SK-N-SH (cell line): ENCODE measurements at regions not wholly inside any gene's neighbourhood (a gene's known extent, or its start where the extent isn't known, plus 50 kb on each side); places are given as distances from the start of the nearest gene placed in this dataset.

Source experiments
- CTCF ChIA-PET: fragments of 300-600, 350-600 bp; formaldehyde crosslinking; extraction: SDS; loops from one replicate; lab custom pipeline; 2021; lab: Yijun Ruan, JAX
- POLR2A ChIA-PET: fragments of 350-600 bp; sonication (Branson Sonifier 250); formaldehyde crosslinking; extraction: SDS; loops from one replicate; lab custom pipeline; 2020; ENCODE audit warnings: antibody characterized with exemption, inconsistent platforms; lab: Yijun Ruan, JAX
- DNase-seq: peaks from one replicate; pipeline ENCODE4 v3.0.0; 2012
- H2AFZ ChIP-seq: fragments of 200-600 bp; sonication (generic); 2 replicates; pipeline ENCODE4 v1.8.1; 2016; ENCODE audit warnings: antibody characterized with exemption, mild to moderate bottlenecking, low read depth
- H3F3A ChIP-seq: fragments of 200-600 bp; sonication (generic); replicated peaks from 2 replicates; pipeline ENCODE3; 2016; ENCODE audit warnings: antibody characterized with exemption, mild to moderate bottlenecking; ENCODE audit not compliant: insufficient read depth
- H3K27ac ChIP-seq, 2 experiments: fragments of 200-500 bp in 1 of 2; fragments of 200-600 bp in 1 of 2; sonication (Bioruptor generic) in 1 of 2; sonication (generic), shearing (Covaris generic) in 1 of 2; 2 replicates each; pipeline versions ENCODE4 v1.5.1 to v1.6.1; 2014 to 2016; ENCODE audit warnings: low read depth in 2 of 2, inconsistent platforms in 1 of 2, low read length in 1 of 2, mild to moderate bottlenecking in 1 of 2, mixed read lengths in 1 of 2
- H3K27me3 ChIP-seq: fragments of 200-600 bp; sonication (generic), shearing (Covaris generic); 2 replicates; pipeline ENCODE4 v1.6.1; 2016; ENCODE audit warnings: mixed run types; ENCODE audit not compliant: insufficient read depth
- H3K36me3 ChIP-seq, 2 experiments: fragments of 200-500 bp in 1 of 2; fragments of 200-600 bp in 1 of 2; sonication (Bioruptor generic) in 1 of 2; sonication (generic) in 1 of 2; replicated peaks in 1 of 2; 2 replicates each; pipeline versions ENCODE3 to v1.5.1; 2014 to 2016; ENCODE audit warnings: low read length in 1 of 2, mild to moderate bottlenecking in 1 of 2; ENCODE audit not compliant: insufficient read depth in 2 of 2, control insufficient read depth in 1 of 2
- H3K4me1 ChIP-seq, 2 experiments: fragments of 200-500 bp in 1 of 2; fragments of 200-600 bp in 1 of 2; sonication (Bioruptor generic) in 1 of 2; sonication (generic), shearing (Covaris generic) in 1 of 2; 2 replicates each; pipeline versions ENCODE4 v1.5.1 to v1.6.1; 2014 to 2016; ENCODE audit warnings: low read depth in 1 of 2, low read length in 1 of 2, mixed run types in 1 of 2; ENCODE audit not compliant: insufficient read depth in 2 of 2, control insufficient read depth in 1 of 2
- H3K4me2 ChIP-seq: fragments of 200-600 bp; sonication (generic), shearing (Covaris generic); 2 replicates; pipeline ENCODE4 v1.6.1; 2017; ENCODE audit warnings: mixed run types
- H3K4me3 ChIP-seq, 2 experiments: fragments of 200-500 bp in 1 of 2; fragments of 200-600 bp in 1 of 2; sonication (Bioruptor generic) in 1 of 2; sonication (generic), shearing (Covaris generic) in 1 of 2; 2 replicates each; pipeline versions ENCODE4 v1.5.1 to v1.8.1; 2014 to 2016; ENCODE audit warnings: low read depth in 2 of 2, inconsistent platforms in 1 of 2, low read length in 1 of 2, mild to moderate bottlenecking in 1 of 2, mixed read lengths in 1 of 2, moderate library complexity in 1 of 2
- H3K79me2 ChIP-seq: fragments of 200-600 bp; sonication (generic); 2 replicates; pipeline ENCODE4 v1.8.1; 2017; ENCODE audit warnings: mild to moderate bottlenecking; ENCODE audit not compliant: insufficient read depth
- H3K9ac ChIP-seq: fragments of 200-600 bp; sonication (generic); 2 replicates; pipeline ENCODE4 v1.6.1; 2017; ENCODE audit warnings: mixed run types
- H3K9me2 ChIP-seq: fragments of 200-600 bp; sonication (generic); 2 replicates; pipeline ENCODE4 v1.6.1; 2017; ENCODE audit warnings: mixed run types
- H3K9me3 ChIP-seq: fragments of 200-600 bp; sonication (generic); 2 replicates; pipeline ENCODE4 v1.6.1; 2017; ENCODE audit warnings: mixed run types, mild to moderate bottlenecking, moderate library complexity
- H4K20me1 ChIP-seq: fragments of 200-600 bp; sonication (generic); 2 replicates; pipeline ENCODE4 v1.6.1; 2017; ENCODE audit warnings: mild to moderate bottlenecking, mixed run types; ENCODE audit not compliant: insufficient read depth
- CHD2 ChIP-seq: fragments of 150-350 bp; IDR thresholded peaks from 2 replicates; pipeline ENCODE4 v1.6.1; 2018; ENCODE audit warnings: low read length; ENCODE audit not compliant: partially characterized antibody
- ELF1 ChIP-seq: IDR thresholded peaks from 2 replicates; pipeline ENCODE4 v1.4.0; 2012
- GATA2 ChIP-seq: sonication (generic); formaldehyde crosslinking; IDR thresholded peaks from 2 replicates; pipeline ENCODE4 v1.5.0; 2020; ENCODE audit warnings: mild to moderate bottlenecking, missing genetic modification reagents
- MEF2A ChIP-seq: IDR thresholded peaks from 2 replicates; pipeline ENCODE4 v1.4.0; 2012; ENCODE audit warnings: low read depth, borderline replicate concordance
- NFIC ChIP-seq: IDR thresholded peaks from 2 replicates; pipeline ENCODE4 v1.4.0; 2012; ENCODE audit warnings: borderline replicate concordance
- NRF1 ChIP-seq: IDR thresholded peaks from 2 replicates; pipeline ENCODE4 v1.6.1; 2012; ENCODE audit warnings: low read depth, mild to moderate bottlenecking, low read length
- POLR2AphosphoS5 ChIP-seq: IDR thresholded peaks from 2 replicates; pipeline ENCODE4 v1.6.1; 2012; ENCODE audit warnings: low read depth, low read length
- RAD21 ChIP-seq: IDR thresholded peaks from 2 replicates; pipeline ENCODE4 v1.6.1; 2012; ENCODE audit warnings: mild to moderate bottlenecking, low read length
- SIN3A ChIP-seq: IDR thresholded peaks from 2 replicates; pipeline ENCODE4 v1.6.1; 2012; ENCODE audit warnings: low read depth, mild to moderate bottlenecking, low read length, moderate library complexity, borderline replicate concordance
- SMC3 ChIP-seq: IDR thresholded peaks from 2 replicates; pipeline ENCODE4 v1.6.1; 2012; ENCODE audit warnings: low read depth, low read length, improper control_type of control experiment
- TCF12 ChIP-seq: IDR thresholded peaks from 2 replicates; pipeline ENCODE4 v1.4.0; 2012
- YY1 ChIP-seq: IDR thresholded peaks from 2 replicates; pipeline ENCODE4 v1.4.0; 2012; ENCODE audit warnings: low read depth, mild to moderate bottlenecking
- WGBS: methylation state at CpG from one replicate; pipeline ENCODE4 v1.1.6; 2017; ENCODE audit warnings: low lambda C conversion rate; 5-methylcytosine and 5-hydroxymethylcytosine counted together
- TF ChIP-seq, protein P1 (sequence below): IDR thresholded peaks from 2 replicates; pipeline ENCODE4 v1.6.1; 2012; ENCODE audit warnings: mild to moderate bottlenecking, low read depth, low read length, moderate library complexity
- TF ChIP-seq, protein P2 (sequence below): IDR thresholded peaks from 2 replicates; pipeline ENCODE4 v1.4.0; 2012; ENCODE audit warnings: low read depth
- TF ChIP-seq, protein P3 (sequence below): fragments of 150-350 bp; IDR thresholded peaks from 2 replicates; pipeline ENCODE4 v1.6.1; 2017; ENCODE audit warnings: antibody characterized with exemption, low read length, low read depth, borderline replicate concordance
- TF ChIP-seq, protein P4 (sequence below): fragments of 200-600 bp; sonication (generic); IDR thresholded peaks from 2 replicates; pipeline ENCODE4 v1.6.1; 2017; ENCODE audit warnings: antibody characterized with exemption, mild to moderate bottlenecking, moderate library complexity

DNA sequence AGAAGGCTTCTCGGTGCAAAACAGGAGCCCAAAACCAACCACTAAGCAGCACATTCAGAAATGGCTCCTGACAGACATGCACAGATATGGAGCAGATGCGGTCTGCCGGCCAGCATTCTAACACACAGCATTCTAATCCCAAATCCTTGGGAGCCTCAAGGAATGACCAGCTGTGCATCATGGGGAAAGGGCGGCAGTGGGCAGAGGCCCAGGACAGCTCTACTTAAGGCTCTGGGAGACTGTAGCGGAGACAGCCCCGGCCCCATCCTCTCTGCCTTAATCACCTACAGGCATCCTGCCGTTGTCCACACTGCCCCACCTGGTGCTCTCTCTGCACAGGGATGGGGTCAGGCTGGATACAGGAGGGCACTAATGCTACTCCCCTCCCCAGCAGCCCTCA lies 1016.0 kb downstream of the UQCRFS1 start (continued):
- TF ChIP-seq, protein P1, sequence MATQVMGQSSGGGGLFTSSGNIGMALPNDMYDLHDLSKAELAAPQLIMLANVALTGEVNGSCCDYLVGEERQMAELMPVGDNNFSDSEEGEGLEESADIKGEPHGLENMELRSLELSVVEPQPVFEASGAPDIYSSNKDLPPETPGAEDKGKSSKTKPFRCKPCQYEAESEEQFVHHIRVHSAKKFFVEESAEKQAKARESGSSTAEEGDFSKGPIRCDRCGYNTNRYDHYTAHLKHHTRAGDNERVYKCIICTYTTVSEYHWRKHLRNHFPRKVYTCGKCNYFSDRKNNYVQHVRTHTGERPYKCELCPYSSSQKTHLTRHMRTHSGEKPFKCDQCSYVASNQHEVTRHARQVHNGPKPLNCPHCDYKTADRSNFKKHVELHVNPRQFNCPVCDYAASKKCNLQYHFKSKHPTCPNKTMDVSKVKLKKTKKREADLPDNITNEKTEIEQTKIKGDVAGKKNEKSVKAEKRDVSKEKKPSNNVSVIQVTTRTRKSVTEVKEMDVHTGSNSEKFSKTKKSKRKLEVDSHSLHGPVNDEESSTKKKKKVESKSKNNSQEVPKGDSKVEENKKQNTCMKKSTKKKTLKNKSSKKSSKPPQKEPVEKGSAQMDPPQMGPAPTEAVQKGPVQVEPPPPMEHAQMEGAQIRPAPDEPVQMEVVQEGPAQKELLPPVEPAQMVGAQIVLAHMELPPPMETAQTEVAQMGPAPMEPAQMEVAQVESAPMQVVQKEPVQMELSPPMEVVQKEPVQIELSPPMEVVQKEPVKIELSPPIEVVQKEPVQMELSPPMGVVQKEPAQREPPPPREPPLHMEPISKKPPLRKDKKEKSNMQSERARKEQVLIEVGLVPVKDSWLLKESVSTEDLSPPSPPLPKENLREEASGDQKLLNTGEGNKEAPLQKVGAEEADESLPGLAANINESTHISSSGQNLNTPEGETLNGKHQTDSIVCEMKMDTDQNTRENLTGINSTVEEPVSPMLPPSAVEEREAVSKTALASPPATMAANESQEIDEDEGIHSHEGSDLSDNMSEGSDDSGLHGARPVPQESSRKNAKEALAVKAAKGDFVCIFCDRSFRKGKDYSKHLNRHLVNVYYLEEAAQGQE: no peak
- TF ChIP-seq TCF12: no peak

DNA sequence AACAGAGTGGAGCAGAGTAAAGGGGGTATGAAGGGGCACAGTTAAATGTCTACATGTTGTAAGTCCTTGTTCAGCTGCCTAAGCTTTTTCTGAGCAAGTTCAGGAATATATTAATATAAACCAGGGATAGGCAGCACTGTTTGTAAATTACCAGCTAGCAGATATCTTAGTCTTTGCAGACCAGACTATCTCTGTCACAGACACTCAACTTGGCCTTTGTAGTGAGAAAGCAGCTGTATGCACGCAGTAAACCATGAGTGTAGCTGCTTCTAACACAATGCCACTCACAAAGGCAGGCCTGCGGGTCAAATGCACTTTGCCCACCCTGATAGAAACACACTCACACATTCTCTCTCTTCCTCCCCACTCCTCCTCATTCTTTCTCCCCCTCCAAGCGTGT lies 1016.9 kb downstream of the UQCRFS1 start:
- Histone ChIP-seq H3K4me3 (no peak overlapping the region), H3K27me3 (no peaks in the 10 kb centered on the region; the same call in 1 of the 2 replicates), H3K79me2 (no peaks in the 10 kb centered on the region), H2AFZ (no peak overlapping the region), H3K27ac (no peak overlapping the region), H3K36me3 (no peaks in the 10 kb centered on the region), H3K4me2 (no peak overlapping the region), H3K9me3 (no peaks in the 10 kb centered on the region), H3K9me2 (no peaks in the 10 kb centered on the region), H4K20me1 (no peaks in the 10 kb centered on the region), H3K4me1 (no peaks in the 10 kb centered on the region), H3K9ac (no peak overlapping the region), H3F3A (no peaks in the 10 kb centered on the region)
- 0% methylated on average over 3 of the region's 3 CpGs for WGBS
- DNase-seq: no peak
- TF ChIP-seq, protein P2, sequence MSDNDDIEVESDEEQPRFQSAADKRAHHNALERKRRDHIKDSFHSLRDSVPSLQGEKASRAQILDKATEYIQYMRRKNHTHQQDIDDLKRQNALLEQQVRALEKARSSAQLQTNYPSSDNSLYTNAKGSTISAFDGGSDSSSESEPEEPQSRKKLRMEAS: no peak
- TF ChIP-seq POLR2AphosphoS5 (no peak), ELF1 (no peak), SIN3A (no peak)
- TF ChIP-seq, protein P3, sequence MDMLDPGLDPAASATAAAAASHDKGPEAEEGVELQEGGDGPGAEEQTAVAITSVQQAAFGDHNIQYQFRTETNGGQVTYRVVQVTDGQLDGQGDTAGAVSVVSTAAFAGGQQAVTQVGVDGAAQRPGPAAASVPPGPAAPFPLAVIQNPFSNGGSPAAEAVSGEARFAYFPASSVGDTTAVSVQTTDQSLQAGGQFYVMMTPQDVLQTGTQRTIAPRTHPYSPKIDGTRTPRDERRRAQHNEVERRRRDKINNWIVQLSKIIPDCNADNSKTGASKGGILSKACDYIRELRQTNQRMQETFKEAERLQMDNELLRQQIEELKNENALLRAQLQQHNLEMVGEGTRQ: no peak
- POLR2A ChIA-PET: no interaction called here
- CTCF ChIA-PET: no interaction called here

DNA sequence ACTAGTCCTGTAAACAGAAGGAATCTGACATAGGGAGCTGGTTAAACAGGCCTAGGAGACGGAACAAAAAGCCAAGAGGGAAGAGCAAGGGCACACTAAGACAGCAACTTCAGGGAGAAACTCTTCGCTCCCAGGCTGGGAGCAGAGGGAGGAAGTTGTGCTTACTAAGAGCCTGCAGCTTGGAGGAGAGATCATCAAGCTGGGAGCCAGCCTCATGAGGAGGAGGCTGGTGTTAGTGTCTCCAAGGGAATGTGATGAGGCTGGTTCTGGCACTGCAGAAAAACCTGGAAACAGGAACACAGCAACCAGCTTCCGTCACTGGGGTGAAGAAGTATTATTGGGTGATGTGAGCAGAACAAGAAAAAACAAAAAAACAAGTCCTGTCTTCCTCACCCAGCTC lies 1027.3 kb downstream of the UQCRFS1 start:
- Histone ChIP-seq H3K4me3 (no peak overlapping the region), H2AFZ (no peak overlapping the region), H3K4me2 (no peak overlapping the region), H3K9me2 (no peaks in the 10 kb centered on the region), H3F3A (no peaks in the 10 kb centered on the region), H3K36me3 (no peaks in the 10 kb centered on the region), H3K4me1 (no peaks in the 10 kb centered on the region), H3K27ac (no peak overlapping the region), H3K9ac (no peak overlapping the region), H3K79me2 (no peaks in the 10 kb centered on the region), H4K20me1 (no peaks in the 10 kb centered on the region), H3K9me3 (no peaks in the 10 kb centered on the region), H3K27me3 (no peaks in the 10 kb centered on the region)
- POLR2A ChIA-PET: no interaction called here
- WGBS: 5% methylated on average over 3 of the region's 3 CpGs
- DNase-seq: no peak
- CTCF ChIA-PET: no interaction called here
- no peak for TF ChIP-seq MEF2A
- TF ChIP-seq GATA2: no peak
- no peak for TF ChIP-seq SMC3
- TF ChIP-seq, protein P3: no peak
- TF ChIP-seq NFIC: no peak
- no peak for TF ChIP-seq SIN3A
- TF ChIP-seq RAD21: no peak
- TF ChIP-seq, protein P2: no peak
- no peak for TF ChIP-seq YY1
- TF ChIP-seq NRF1: no peak
- TF ChIP-seq, protein P4, sequence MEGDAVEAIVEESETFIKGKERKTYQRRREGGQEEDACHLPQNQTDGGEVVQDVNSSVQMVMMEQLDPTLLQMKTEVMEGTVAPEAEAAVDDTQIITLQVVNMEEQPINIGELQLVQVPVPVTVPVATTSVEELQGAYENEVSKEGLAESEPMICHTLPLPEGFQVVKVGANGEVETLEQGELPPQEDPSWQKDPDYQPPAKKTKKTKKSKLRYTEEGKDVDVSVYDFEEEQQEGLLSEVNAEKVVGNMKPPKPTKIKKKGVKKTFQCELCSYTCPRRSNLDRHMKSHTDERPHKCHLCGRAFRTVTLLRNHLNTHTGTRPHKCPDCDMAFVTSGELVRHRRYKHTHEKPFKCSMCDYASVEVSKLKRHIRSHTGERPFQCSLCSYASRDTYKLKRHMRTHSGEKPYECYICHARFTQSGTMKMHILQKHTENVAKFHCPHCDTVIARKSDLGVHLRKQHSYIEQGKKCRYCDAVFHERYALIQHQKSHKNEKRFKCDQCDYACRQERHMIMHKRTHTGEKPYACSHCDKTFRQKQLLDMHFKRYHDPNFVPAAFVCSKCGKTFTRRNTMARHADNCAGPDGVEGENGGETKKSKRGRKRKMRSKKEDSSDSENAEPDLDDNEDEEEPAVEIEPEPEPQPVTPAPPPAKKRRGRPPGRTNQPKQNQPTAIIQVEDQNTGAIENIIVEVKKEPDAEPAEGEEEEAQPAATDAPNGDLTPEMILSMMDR: no peak
- no peak for TF ChIP-seq CHD2
